ENCODE measurements at regions not wholly inside any gene's neighbourhood (a gene's known extent, or its start where the extent isn't known, plus 50 kb on each side); places are given as distances from the start of the nearest gene placed in this dataset.

- no peak for TF ChIP-seq POLR2A (IDR thresholded peaks at IDR 0.05)
- TF ChIP-seq CTCF (IDR thresholded peaks at IDR 0.05): no peak
- TF ChIP-seq POLR2AphosphoS5 (IDR thresholded peaks at IDR 0.05; ENCODE audit: insufficient read depth in 1 of 2, low read depth in 1 of 2): no peak
Measured at GRCh38 chr19:29285187-29285687, 72.3 kb upstream of the UQCRFS1 start.
